ENCODE measurements at regions not wholly inside any gene's neighbourhood (a gene's known extent, or its start where the extent isn't known, plus 50 kb on each side); places are given as distances from the start of the nearest gene placed in this dataset.

DNA sequence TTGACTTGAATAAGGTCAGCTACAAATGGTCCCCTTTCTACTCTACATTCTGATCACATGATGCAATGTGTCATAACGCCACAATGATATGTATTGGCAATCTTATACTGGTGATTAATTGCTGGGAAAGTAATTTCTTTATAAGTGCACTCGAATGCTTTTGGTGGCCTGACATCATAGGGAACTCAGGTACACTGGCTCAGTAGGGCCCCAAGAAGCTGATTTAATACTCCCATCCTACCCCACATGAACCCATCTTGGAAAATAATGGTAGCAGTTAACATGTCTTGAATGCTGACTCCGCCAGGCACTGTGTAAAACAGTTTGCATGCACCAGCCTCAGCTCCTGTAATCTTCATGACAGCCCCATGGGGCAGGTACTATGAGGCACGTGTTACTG is 186.9 kb downstream of the SNX10 start:
- TF ChIP-seq, protein P1, sequence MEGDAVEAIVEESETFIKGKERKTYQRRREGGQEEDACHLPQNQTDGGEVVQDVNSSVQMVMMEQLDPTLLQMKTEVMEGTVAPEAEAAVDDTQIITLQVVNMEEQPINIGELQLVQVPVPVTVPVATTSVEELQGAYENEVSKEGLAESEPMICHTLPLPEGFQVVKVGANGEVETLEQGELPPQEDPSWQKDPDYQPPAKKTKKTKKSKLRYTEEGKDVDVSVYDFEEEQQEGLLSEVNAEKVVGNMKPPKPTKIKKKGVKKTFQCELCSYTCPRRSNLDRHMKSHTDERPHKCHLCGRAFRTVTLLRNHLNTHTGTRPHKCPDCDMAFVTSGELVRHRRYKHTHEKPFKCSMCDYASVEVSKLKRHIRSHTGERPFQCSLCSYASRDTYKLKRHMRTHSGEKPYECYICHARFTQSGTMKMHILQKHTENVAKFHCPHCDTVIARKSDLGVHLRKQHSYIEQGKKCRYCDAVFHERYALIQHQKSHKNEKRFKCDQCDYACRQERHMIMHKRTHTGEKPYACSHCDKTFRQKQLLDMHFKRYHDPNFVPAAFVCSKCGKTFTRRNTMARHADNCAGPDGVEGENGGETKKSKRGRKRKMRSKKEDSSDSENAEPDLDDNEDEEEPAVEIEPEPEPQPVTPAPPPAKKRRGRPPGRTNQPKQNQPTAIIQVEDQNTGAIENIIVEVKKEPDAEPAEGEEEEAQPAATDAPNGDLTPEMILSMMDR (IDR thresholded peaks at IDR 0.05): no peak
- no peak for TF ChIP-seq POLR2A (IDR thresholded peaks at IDR 0.05)
